Fibroblast of skin of abdomen (primary cell): ENCODE measurements at regions not wholly inside any gene's neighbourhood (a gene's known extent, or its start where the extent isn't known, plus 50 kb on each side); places are given as distances from the start of the nearest gene placed in this dataset.

Experiments
- DNase-seq: peaks from one replicate; pipeline ENCODE4 v3.0.0-alpha.2; 2013

DNA sequence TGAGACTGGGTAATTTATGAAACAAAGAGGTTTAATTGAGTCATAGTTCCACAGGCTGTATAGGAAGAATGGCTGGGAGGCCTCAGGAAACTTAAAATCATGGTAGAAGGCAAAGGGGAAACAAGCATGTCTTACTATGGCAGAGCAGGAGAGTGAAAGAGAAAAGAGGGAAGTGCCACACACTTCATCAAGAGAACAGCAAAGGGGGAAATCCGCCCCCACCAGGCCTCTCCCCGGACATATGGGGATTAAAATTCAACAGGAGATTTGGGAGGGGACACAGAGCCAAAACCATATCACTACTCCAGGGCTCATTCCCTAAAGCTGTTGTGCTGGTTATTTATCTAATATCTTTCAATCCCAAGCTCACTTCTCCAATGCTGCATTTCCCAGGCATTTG is 50.2 kb upstream of the NR3C1 start:
- DNase-seq = no peak
